Endodermal cell (in vitro differentiated cells): ENCODE measurements at regions not wholly inside any gene's neighbourhood (a gene's known extent, or its start where the extent isn't known, plus 50 kb on each side); places are given as distances from the start of the nearest gene placed in this dataset.

Source experiments
- DNase-seq: peaks from one replicate; pipeline ENCODE4 v3.0.0-alpha.2; 2017
- H3K27ac ChIP-seq: 2 replicates; pipeline ENCODE4 v1.5.1; 2013; ENCODE audit warnings: mild to moderate bottlenecking, low read depth, low read length, moderate library complexity
- H3K27me3 ChIP-seq: 2 replicates; pipeline ENCODE4 v1.6.1; 2013; ENCODE audit warnings: mild to moderate bottlenecking, low read length, moderate library complexity; ENCODE audit not compliant: insufficient read depth, control insufficient read depth, poor library complexity, severe bottlenecking
- H3K36me3 ChIP-seq: 2 replicates; pipeline ENCODE4 v1.7.0; 2013; ENCODE audit warnings: mild to moderate bottlenecking, low read length, moderate library complexity; ENCODE audit not compliant: control insufficient read depth, insufficient read depth
- H3K4me1 ChIP-seq: one replicate; pipeline ENCODE4 v1.7.0; 2013; ENCODE audit warnings: low read length; ENCODE audit not compliant: control insufficient read depth, insufficient read depth
- H3K4me3 ChIP-seq: 2 replicates; pipeline ENCODE4 v1.5.1; 2013; ENCODE audit warnings: mild to moderate bottlenecking, low read length, moderate library complexity
- H3K9ac ChIP-seq: 2 replicates; pipeline ENCODE4 v1.6.1; 2013; ENCODE audit warnings: mild to moderate bottlenecking, low read length, moderate library complexity; ENCODE audit not compliant: poor library complexity, severe bottlenecking; ENCODE audit errors: extremely low read depth
- H3K9me3 ChIP-seq: 2 replicates; pipeline ENCODE4 v1.6.1; 2013; ENCODE audit warnings: mild to moderate bottlenecking, low read length, moderate library complexity; ENCODE audit not compliant: control insufficient read depth
- H3K27ac Mint-ChIP-seq: 2 replicates; pipeline ENCODE4 v1.8.0; 2020; ENCODE audit warnings: mixed read lengths
- H3K27me3 Mint-ChIP-seq: 2 replicates; pipeline ENCODE4 v1.8.0; 2021; ENCODE audit warnings: mild to moderate bottlenecking, mixed read lengths; ENCODE audit not compliant: insufficient read depth
- H3K36me3 Mint-ChIP-seq: 2 replicates; pipeline ENCODE4 v1.8.0; 2020; ENCODE audit warnings: low read depth, mixed read lengths
- H3K4me1 Mint-ChIP-seq: 2 replicates; pipeline ENCODE4 v1.8.0; 2020; ENCODE audit warnings: mixed read lengths
- H3K4me3 Mint-ChIP-seq: 2 replicates; pipeline ENCODE4 v1.8.0; 2020; ENCODE audit warnings: mild to moderate bottlenecking, moderate library complexity, mixed read lengths
- H3K9me3 Mint-ChIP-seq: 2 replicates; pipeline ENCODE4 v1.8.0; 2020; ENCODE audit warnings: mild to moderate bottlenecking, mixed read lengths
- CTCF ChIP-seq: fragments of 200-600 bp; sonication (generic); conservative IDR thresholded peaks from 2 replicates; pipeline ENCODE4 v1.5.0; 2021; ENCODE audit warnings: antibody characterized with exemption, mild to moderate bottlenecking
- WGBS, 2 experiments: methylation state at CpG; one replicate each; pipeline versions ENCODE4 v1.1.5 to v1.1.7; 2013; ENCODE audit warnings: missing lambda C conversion rate in 2 of 2, mixed read lengths in 1 of 2; ENCODE audit not compliant: insufficient coverage in 1 of 2, insufficient read length in 1 of 2; 5-methylcytosine and 5-hydroxymethylcytosine counted together

DNA sequence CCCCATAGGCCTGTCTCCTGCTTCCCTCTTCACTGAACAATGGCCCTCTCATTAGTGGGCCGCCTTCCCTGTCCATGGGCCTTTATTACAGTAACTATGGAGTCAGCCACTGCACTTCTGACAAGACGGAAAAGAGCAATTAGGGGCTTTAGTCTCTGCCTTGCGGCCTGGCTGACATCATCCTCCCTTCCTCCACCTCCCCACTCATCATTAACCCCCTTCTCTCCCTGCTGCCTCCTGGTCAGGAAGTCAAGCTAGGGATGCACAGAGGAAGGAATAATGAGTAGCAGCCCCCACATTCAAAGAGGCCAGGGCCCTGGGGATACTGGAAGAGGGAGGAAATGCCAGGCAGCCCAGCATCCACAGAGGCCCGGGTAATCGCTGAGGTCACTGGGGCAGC is 101.6 kb upstream of the PLXNA4 start:
- Mint-ChIP-seq H3K4me3 (no peak overlapping the region), H3K36me3 (no peaks in the 10 kb centered on the region), H3K4me1 (peaks cover 12% of the 10 kb centered on the region), H3K27ac (no peak overlapping the region), H3K27me3 (peaks cover 9% of the 10 kb centered on the region), H3K9me3 (no peaks in the 10 kb centered on the region)
- 80 to 91% methylated on average over 1 to 5 of the region's 5 CpGs for WGBS, 2 experiments
- H3K9me3 ChIP-seq, result no peaks in the 10 kb centered on the region
- no peaks in the 10 kb centered on the region for H3K27me3 ChIP-seq
- no peaks in the 10 kb centered on the region for H3K36me3 ChIP-seq
- H3K4me1 ChIP-seq, result peaks cover 7% of the 10 kb centered on the region
- no peak overlapping the region for H3K9ac ChIP-seq
- no peak overlapping the region for H3K4me3 ChIP-seq
- H3K27ac ChIP-seq, result no peak overlapping the region
- no peak for DNase-seq
- no peak for TF ChIP-seq CTCF

DNA sequence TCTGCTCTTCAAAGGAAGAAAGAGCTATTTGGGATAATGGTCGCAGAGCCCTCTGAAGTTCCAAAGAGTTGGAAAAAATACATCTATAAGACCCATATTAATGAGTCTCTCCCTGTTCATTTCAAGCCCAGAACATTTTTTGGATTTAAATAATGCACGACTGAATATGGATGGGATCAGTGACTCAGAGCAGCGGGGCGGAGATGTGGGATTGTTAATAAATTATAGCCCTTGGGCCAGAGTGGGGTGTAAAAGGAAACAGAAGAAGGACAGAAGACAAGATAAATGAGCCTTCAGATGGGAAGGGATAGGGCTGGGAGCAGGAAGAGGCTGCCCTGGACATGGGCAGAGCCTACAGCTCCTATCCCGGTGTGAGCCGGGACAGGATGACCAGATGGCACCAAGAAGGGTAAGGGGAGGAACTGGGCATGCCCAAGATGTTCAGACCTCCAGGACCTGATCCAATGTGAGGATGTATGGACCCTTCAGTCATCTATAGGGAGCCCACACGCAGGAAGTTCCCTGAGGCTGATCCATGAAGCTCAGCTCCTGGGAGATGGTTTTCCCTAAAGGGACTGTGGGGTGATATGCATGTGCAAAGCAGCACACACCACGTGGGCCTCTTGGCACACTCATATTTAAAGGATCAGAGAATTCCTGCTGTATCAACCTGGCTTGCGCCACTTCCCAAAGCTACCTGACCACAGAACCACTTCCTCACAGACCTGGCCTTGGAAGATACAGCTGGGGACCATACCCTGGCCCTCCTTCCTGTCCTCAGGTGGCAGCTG is 96.1 kb upstream of the PLXNA4 start:
- no peak for TF ChIP-seq CTCF
- Mint-ChIP-seq H3K9me3 (no peaks in the 10 kb centered on the region), H3K27ac (no peak overlapping the region), H3K4me1 (peaks cover 2% of the 10 kb centered on the region), H3K4me3 (no peak overlapping the region), H3K27me3 (peaks cover 13% of the 10 kb centered on the region), H3K36me3 (no peaks in the 10 kb centered on the region)
- DNase-seq, result no peak
- Histone ChIP-seq H3K27me3 (no peaks in the 10 kb centered on the region), H3K4me3 (no peak overlapping the region), H3K27ac (no peak overlapping the region), H3K9me3 (no peaks in the 10 kb centered on the region), H3K9ac (no peak overlapping the region), H3K36me3 (no peaks in the 10 kb centered on the region), H3K4me1 (no peaks in the 10 kb centered on the region)
- 89 to 90% methylated on average over 7 to 9 of the region's 9 CpGs for WGBS, 2 experiments

DNA sequence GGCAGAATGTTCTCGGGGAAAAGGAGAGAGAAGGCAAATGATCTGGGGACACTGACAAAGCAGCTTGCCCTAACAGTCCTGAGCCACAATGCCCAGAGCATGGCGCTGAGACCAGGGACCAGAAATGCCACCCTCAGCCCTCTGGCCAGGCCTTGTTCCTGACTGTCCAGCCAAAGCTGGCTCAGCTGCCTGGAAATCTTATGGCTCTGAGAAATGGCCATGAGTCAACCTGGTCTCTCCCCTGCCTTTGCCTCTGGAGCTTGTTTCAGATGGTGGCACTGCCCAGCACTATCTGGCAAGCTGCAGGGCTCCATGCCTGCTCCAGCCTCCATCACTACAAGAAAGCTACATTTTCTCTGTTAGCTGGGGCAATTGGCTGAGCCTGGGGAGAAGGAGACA is 90.5 kb upstream of the PLXNA4 start:
- Histone ChIP-seq H3K27ac (no peak overlapping the region), H3K9me3 (no peaks in the 10 kb centered on the region), H3K4me1 (no peaks in the 10 kb centered on the region), H3K27me3 (no peaks in the 10 kb centered on the region), H3K4me3 (no peak overlapping the region), H3K9ac (no peak overlapping the region), H3K36me3 (no peaks in the 10 kb centered on the region)
- Mint-ChIP-seq H3K36me3 (no peaks in the 10 kb centered on the region), H3K27me3 (peaks cover 3% of the 10 kb centered on the region), H3K27ac (no peak overlapping the region), H3K9me3 (no peaks in the 10 kb centered on the region), H3K4me3 (no peak overlapping the region), H3K4me1 (peaks cover 2% of the 10 kb centered on the region)
- no peak for DNase-seq
- WGBS, 2 experiments, result 83 to 87% methylated on average over 2 of the region's 2 CpGs
- no peak for TF ChIP-seq CTCF
